DMS53 (cell line): ENCODE measurements at regions not wholly inside any gene's neighbourhood (a gene's known extent, or its start where the extent isn't known, plus 50 kb on each side); places are given as distances from the start of the nearest gene placed in this dataset.
A peak's percentile ranks its signal among the peaks of the same experiment; 100 is the strongest.
"Not testable (repeated sequence)": the region's sequence is repeated elsewhere in the genome, so short reads cannot be mapped to it uniquely, and the experiment has no call there.

ENCODE experiments used
- DNase-seq: peaks from one replicate; lab custom pipeline; 2025; lab: John Stamatoyannopoulos, UW

DNA sequence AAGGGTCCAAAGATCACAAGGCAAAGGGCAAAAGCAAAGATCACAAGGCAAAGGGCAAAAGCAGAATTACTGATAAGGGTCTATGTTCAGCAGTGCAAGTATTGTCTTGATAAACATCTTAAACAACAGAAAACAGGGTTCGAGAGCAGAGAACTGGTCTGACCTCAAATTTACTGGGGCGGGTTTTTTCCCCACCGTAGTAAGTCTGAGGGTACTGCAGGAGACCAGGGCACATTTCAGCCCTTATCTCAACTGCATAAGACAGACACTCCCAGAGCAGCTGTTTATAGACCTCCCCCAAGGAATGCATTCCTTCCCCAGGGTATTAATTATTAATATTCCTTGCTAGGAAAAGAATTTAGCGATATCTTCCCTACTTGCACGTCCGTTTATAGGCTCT lies 61.3 kb downstream of the ZNF860 start:
- DNase-seq = not testable (repeated sequence)

DNA sequence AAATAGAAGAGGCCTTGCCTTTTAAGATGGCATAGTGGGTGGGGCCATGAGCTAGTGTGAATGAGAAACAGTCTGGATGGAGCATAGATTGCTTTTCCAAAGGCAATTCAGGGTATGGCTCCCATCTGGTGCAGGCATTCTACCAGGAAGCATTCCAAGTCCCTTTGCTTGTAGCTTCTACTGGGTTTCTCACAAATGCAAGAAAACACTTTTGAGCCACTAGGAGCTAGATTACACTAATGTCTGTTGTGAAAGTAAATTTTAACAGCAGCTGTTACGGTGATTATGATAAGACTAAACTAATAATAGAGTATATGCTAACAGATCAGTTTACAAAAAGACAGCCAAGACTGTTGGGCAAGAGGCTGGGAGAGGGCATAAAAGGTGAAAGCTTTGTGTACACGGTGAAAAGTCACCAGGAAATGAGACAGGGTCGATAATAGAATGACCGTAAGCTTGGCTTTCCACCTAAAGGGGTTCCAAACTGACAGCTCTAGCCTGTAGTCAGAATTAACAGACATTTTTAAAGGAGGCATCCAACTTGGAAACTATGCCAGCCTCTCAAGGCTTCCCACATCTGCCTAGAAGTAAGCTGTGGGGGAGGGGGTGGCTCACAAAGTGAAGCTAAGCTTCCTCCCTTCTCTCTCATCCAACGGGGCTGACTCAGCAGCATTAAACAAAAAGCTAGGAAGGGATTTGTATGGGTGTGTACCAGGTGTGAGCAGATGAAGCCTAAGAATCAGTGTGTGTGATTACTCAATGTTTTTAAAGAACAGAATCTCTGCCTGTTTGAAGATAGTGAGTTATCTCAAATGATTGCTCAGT lies 61.1 kb upstream of the GPD1L start:
- DNase-seq = peak; percentile 59

DNA sequence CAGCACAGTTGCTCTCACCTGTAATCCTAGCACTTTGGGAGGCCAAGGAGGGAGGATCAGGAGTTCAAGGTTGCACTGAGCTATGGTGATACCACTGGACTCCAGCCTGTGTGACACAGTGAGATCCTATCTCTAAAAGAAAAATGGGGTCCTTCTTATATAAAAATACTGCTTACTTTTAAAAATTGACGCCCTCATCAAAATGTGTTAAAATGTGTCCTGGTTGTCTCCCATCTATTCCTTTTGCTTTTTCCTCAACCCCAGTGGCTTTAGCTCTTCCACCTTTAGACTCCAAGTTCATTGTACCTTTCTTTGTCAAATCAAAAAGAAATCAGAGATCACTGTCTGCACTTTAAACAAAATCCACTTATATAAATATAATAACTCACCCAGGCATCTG lies 60.3 kb upstream of the GPD1L start:
- no peak for DNase-seq

DNA sequence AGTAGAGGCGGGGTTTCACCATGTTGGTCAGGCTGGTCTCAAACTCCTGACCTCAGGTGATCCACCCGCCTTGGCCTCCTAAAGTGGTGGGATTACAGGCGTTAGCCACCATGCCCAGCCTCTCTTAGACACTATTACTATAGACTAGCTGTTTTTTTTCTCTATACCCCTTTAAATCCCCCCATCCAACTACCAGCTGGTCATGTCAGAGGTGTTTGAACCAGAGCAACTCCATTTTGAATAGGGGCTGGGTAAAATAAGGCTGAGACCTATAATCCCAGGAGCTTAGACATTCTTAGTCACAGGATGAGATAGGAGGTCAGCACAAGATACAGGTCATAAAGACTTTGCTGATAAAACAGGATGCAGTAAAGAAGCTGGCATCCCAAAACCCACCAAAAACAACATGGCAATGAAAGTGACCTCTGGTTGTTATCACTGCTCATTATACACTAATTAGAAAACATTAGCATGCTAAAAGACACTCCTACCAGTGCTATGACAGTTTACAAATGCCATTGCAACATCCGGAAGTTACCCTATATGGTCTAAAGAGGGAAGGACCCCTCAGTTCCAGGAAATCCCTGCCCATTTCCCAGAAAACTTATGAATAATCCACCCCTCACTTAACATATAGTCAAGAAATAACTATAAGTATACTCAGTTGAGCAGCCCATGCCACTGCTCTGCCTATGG lies 57.8 kb upstream of the GPD1L start:
- no peak for DNase-seq

DNA sequence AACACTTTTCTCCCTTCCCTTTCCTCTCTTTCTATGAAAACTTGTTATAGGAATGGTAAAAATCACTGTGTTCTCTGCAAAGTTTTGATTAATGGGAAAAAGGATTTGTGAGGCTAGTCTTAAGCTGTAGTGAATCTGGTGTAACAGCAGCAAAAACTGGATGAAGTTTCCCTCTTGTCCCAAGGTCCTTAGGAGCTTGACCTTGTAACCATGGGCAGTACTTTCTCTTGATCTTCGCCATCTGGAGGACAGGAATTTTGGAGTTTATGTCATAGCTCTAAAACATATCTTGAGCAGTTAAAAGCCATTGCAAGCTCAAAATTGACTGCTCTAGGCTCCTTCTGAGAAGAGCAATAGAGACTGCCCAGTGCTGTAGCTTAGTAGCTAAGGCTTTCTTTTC lies 56.5 kb upstream of the GPD1L start:
- DNase-seq = no peak

DNA sequence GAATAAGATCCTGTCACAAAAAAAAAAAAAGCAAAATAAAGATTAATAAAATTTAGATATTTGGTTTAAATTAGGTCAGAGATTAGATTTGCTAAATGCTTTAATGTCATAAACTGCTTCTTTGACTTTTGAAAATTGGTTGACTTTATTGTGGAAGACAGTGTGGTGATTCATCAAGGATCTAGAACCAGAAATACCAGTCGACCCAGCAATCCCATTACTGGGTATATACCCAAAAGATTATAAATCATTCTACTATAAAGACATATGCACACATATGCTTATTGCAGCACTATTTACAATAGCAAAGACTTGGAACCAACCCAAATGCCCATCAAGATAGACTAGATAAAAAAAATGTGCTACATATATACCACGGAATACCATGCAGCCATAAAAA lies 54.2 kb upstream of the GPD1L start:
- peak; percentile 5 for DNase-seq

DNA sequence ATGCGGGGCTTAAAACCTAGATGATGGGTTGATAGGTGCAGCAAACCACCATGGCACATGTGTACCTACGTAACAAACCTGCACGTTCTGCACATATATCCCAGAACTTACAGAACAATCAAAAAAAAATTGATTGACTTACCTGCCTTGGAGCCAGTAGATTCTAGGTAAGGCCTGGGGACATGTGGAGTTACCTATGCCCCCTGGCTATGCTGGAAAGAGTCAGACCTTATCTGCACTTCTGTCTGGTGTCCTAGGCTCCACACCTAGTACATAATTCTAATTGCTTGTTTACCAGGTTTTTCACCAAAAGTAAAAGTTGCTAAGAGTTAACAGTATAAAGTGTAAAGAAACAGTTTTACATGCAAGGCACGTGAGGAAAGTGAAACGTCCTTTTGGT lies 53.6 kb upstream of the GPD1L start:
- not testable (repeated sequence) for DNase-seq

DNA sequence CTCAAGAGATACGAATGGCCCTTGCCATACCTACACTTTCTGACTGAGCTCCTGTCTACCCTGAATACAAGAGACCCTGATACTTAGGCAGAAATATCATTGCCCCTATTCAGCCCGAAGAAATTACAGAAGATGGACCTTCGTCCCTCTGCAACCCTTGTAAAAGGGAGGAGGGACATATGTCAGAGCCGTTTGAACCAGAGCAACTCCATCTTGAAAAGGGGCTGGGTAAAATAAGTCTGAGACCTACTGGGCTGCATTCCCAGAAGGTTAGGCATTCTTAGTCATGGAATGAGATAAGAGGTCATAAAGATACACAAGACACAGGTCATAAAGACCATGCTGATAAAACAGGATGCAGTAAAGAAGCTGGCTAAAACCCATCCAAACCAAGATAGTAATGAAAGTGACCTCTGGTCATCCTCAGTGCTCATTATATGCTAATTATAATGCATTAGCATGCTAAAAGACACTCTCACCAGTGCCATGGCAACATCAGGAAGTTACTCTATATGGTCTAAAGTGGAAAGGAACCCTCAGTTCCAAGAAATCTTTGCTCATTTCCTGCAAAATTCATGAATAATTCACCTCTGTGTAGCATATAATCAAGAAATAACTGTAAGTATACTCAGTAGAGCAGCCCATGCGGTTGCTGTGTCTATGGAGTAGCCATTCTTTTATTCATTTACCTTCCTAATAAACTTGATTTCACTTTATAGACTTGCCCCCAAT lies 49.7 kb upstream of the GPD1L start:
- no peak for DNase-seq
